Tibial artery (tissue), 4 donors: ENCODE measurements at regions not wholly inside any gene's neighbourhood (a gene's known extent, or its start where the extent isn't known, plus 50 kb on each side); places are given as distances from the start of the nearest gene placed in this dataset.

Source experiments
- DNase-seq, 2 donors: peaks; one replicate each; pipeline ENCODE4 v3.0.0-alpha.2; 2019
- H3K27ac ChIP-seq, 2 donors: fragments of 200-600 bp; sonication (generic) in 1 of 2; 1 replicate in 1 of 2; 2 replicates in 1 of 2; pipeline ENCODE4 v1.5.1; 2018 to 2019; ENCODE audit warnings: mild to moderate bottlenecking in 1 of 2
- H3K27me3 ChIP-seq, 2 donors: fragments of 200-600 bp; sonication (generic) in 1 of 2; one replicate each; pipeline versions ENCODE4 v1.5.1 to v1.6.0; 2016 to 2019
- H3K36me3 ChIP-seq, 3 donors: fragments of 200-600 bp; sonication (generic) in 2 of 3; one replicate each; pipeline ENCODE4 v1.5.1; 2016 to 2019; ENCODE audit warnings: mild to moderate bottlenecking in 2 of 3
- H3K4me1 ChIP-seq, 4 donors: fragments of 200-600 bp; sonication (generic) in 2 of 4; 1 replicate in 3 of 4; 2 replicates in 1 of 4; pipeline ENCODE4 v1.5.1; 2016 to 2019
- H3K4me3 ChIP-seq, 2 donors: fragments of 200-600 bp; sonication (generic) in 1 of 2; 1 replicate in 1 of 2; 2 replicates in 1 of 2; pipeline ENCODE4 v1.5.1; 2018 to 2019; ENCODE audit warnings: mild to moderate bottlenecking in 2 of 2
- H3K9me3 ChIP-seq, 3 donors: fragments of 200-600 bp; sonication (generic) in 1 of 3; one replicate each; pipeline ENCODE4 v1.5.1; 2016 to 2019
- CTCF ChIP-seq, 2 experiments: fragments of 200-600 bp in 1 of 2; fragments of 450-650 bp in 1 of 2; IDR thresholded peaks; one replicate each; pipeline ENCODE4 v1.5.1; 2017 to 2019; ENCODE audit warnings: antibody characterized with exemption in 2 of 2, mild to moderate bottlenecking in 1 of 2, moderate library complexity in 1 of 2
- intact Hi-C: fragments of 100-400 bp; cut with DNase I; formaldehyde crosslinking; loops from one replicate; pipeline ENCODE4 v1.15.0; 2023; ENCODE audit warnings: low total_unique reads

GRCh38 chr9:13971966-13972655 is 341.8 kb downstream of the NFIB start:
- intact Hi-C loops = no loop called here
- H3K4me1 ChIP-seq = no peaks in the 10 kb centered on the region
- no peak for DNase-seq
- no peak overlapping the region for H3K4me3 ChIP-seq
- no peaks in the 10 kb centered on the region for H3K27me3 ChIP-seq
- no peak for TF ChIP-seq CTCF (IDR thresholded peaks at IDR 0.05)
- no peaks in the 10 kb centered on the region for H3K9me3 ChIP-seq
- H3K27ac ChIP-seq = no peak overlapping the region
- H3K36me3 ChIP-seq = no peaks in the 10 kb centered on the region

GRCh38 chr9:13971415-13971814 is 342.5 kb downstream of the NFIB start:
- TF ChIP-seq CTCF (IDR thresholded peaks at IDR 0.05) = no peak
- no peak for DNase-seq
- intact Hi-C loops = no loop called here

GRCh38 chr9:13970426-13970825 is 343.5 kb downstream of the NFIB start:
- DNase-seq = no peak
- intact Hi-C loops = no loop called here
- no peaks in the 10 kb centered on the region for H3K36me3 ChIP-seq
- no peaks in the 10 kb centered on the region for H3K27me3 ChIP-seq
- no peak for TF ChIP-seq CTCF (IDR thresholded peaks at IDR 0.05)
- H3K4me3 ChIP-seq = no peak overlapping the region
- H3K9me3 ChIP-seq = no peaks in the 10 kb centered on the region
- no peak overlapping the region for H3K27ac ChIP-seq
- no peaks in the 10 kb centered on the region for H3K4me1 ChIP-seq

More at GRCh38 chr9:13971415-13971814, 342.5 kb downstream of the NFIB start:
- Histone ChIP-seq H3K36me3 (no peaks in the 10 kb centered on the region), H3K4me3 (no peak overlapping the region), H3K9me3 (no peaks in the 10 kb centered on the region), H3K4me1 (no peaks in the 10 kb centered on the region), H3K27me3 (no peaks in the 10 kb centered on the region), H3K27ac (no peak overlapping the region)

GRCh38 chr9:13970018-13970417 is 343.9 kb downstream of the NFIB start:
- no peaks in the 10 kb centered on the region for H3K27me3 ChIP-seq
- no peaks in the 10 kb centered on the region for H3K4me1 ChIP-seq
- intact Hi-C loops = no loop called here
- H3K27ac ChIP-seq = no peak overlapping the region
- no peak overlapping the region for H3K4me3 ChIP-seq
- no peaks in the 10 kb centered on the region for H3K9me3 ChIP-seq
- TF ChIP-seq CTCF (IDR thresholded peaks at IDR 0.05) = no peak
- H3K36me3 ChIP-seq = no peaks in the 10 kb centered on the region
- DNase-seq = no peak

- no peak for TF ChIP-seq CTCF (IDR thresholded peaks at IDR 0.05)
- Histone ChIP-seq H3K27ac (no peak overlapping the region), H3K9me3 (no peaks in the 10 kb centered on the region), H3K4me3 (no peak overlapping the region), H3K4me1 (peaks cover 0 to 4% (median 1%) of the 10 kb centered on the region in 4 donors), H3K27me3 (no peaks in the 10 kb centered on the region), H3K36me3 (no peaks in the 10 kb centered on the region)
- intact Hi-C loops = no loop called here
- DNase-seq = no peak
These were observed 346.5 kb downstream of the NFIB start for GRCh38 chr9:13967438-13967837.

- DNase-seq = no peak
- no peaks in the 10 kb centered on the region for H3K36me3 ChIP-seq
- TF ChIP-seq CTCF (IDR thresholded peaks at IDR 0.05) = no peak
- no peak overlapping the region for H3K4me3 ChIP-seq
- no peaks in the 10 kb centered on the region for H3K9me3 ChIP-seq
- intact Hi-C loops = no loop called here
- no peak overlapping the region for H3K27ac ChIP-seq
- no peaks in the 10 kb centered on the region for H3K27me3 ChIP-seq
- peaks cover 0 to 8% (median 5%) of the 10 kb centered on the region in 4 donors for H3K4me1 ChIP-seq
These were observed 346.9 kb downstream of the NFIB start for GRCh38 chr9:13967011-13967410.
